ENCODE measurements at regions not wholly inside any gene's neighbourhood (a gene's known extent, or its start where the extent isn't known, plus 50 kb on each side); places are given as distances from the start of the nearest gene placed in this dataset.

- TF ChIP-seq, protein P1, sequence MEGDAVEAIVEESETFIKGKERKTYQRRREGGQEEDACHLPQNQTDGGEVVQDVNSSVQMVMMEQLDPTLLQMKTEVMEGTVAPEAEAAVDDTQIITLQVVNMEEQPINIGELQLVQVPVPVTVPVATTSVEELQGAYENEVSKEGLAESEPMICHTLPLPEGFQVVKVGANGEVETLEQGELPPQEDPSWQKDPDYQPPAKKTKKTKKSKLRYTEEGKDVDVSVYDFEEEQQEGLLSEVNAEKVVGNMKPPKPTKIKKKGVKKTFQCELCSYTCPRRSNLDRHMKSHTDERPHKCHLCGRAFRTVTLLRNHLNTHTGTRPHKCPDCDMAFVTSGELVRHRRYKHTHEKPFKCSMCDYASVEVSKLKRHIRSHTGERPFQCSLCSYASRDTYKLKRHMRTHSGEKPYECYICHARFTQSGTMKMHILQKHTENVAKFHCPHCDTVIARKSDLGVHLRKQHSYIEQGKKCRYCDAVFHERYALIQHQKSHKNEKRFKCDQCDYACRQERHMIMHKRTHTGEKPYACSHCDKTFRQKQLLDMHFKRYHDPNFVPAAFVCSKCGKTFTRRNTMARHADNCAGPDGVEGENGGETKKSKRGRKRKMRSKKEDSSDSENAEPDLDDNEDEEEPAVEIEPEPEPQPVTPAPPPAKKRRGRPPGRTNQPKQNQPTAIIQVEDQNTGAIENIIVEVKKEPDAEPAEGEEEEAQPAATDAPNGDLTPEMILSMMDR (IDR thresholded peaks at IDR 0.05; ENCODE audit: insufficient read depth, low read depth, low read length), result no peak
- no peak for TF ChIP-seq EZH2 (IDR thresholded peaks at IDR 0.05; ENCODE audit: insufficient read depth, low read length)
These were observed 395.9 kb downstream of the MATN1 start for GRCh38 chr1:30327370-30328099.
